ENCODE measurements at regions not wholly inside any gene's neighbourhood (a gene's known extent, or its start where the extent isn't known, plus 50 kb on each side); places are given as distances from the start of the nearest gene placed in this dataset.

DNA sequence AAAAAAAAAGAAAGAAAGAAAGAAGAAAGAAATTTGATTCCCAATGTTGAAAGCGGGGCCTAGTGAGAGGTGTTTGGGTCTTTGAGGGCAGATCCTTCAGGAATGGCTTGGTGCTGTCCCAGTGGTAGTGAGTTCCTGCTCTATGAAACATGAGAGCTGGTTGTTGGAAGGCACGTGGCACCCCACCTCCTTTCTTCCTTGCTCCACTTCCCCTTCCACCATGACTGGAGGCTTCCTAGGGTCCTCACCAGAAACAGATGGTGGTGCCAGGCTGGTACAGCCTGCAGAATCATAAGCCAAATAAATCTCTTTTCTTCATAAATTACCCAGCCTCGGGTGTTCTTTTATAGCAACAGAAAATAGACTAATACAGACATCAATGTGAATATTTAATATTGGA is 147.3 kb upstream of the KCNJ18 start:
- no peak for TF ChIP-seq TRIM28 (IDR thresholded peaks at IDR 0.05; ENCODE audit: borderline replicate concordance, low read length)
- TF ChIP-seq, protein P1, sequence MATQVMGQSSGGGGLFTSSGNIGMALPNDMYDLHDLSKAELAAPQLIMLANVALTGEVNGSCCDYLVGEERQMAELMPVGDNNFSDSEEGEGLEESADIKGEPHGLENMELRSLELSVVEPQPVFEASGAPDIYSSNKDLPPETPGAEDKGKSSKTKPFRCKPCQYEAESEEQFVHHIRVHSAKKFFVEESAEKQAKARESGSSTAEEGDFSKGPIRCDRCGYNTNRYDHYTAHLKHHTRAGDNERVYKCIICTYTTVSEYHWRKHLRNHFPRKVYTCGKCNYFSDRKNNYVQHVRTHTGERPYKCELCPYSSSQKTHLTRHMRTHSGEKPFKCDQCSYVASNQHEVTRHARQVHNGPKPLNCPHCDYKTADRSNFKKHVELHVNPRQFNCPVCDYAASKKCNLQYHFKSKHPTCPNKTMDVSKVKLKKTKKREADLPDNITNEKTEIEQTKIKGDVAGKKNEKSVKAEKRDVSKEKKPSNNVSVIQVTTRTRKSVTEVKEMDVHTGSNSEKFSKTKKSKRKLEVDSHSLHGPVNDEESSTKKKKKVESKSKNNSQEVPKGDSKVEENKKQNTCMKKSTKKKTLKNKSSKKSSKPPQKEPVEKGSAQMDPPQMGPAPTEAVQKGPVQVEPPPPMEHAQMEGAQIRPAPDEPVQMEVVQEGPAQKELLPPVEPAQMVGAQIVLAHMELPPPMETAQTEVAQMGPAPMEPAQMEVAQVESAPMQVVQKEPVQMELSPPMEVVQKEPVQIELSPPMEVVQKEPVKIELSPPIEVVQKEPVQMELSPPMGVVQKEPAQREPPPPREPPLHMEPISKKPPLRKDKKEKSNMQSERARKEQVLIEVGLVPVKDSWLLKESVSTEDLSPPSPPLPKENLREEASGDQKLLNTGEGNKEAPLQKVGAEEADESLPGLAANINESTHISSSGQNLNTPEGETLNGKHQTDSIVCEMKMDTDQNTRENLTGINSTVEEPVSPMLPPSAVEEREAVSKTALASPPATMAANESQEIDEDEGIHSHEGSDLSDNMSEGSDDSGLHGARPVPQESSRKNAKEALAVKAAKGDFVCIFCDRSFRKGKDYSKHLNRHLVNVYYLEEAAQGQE (tag by site-specific recombination; IDR thresholded peaks at IDR 0.05) = no peak
- TF ChIP-seq, protein P2, sequence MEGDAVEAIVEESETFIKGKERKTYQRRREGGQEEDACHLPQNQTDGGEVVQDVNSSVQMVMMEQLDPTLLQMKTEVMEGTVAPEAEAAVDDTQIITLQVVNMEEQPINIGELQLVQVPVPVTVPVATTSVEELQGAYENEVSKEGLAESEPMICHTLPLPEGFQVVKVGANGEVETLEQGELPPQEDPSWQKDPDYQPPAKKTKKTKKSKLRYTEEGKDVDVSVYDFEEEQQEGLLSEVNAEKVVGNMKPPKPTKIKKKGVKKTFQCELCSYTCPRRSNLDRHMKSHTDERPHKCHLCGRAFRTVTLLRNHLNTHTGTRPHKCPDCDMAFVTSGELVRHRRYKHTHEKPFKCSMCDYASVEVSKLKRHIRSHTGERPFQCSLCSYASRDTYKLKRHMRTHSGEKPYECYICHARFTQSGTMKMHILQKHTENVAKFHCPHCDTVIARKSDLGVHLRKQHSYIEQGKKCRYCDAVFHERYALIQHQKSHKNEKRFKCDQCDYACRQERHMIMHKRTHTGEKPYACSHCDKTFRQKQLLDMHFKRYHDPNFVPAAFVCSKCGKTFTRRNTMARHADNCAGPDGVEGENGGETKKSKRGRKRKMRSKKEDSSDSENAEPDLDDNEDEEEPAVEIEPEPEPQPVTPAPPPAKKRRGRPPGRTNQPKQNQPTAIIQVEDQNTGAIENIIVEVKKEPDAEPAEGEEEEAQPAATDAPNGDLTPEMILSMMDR (tag by site-specific recombination; IDR thresholded peaks at IDR 0.05) = no peak
- TF ChIP-seq, protein P3, sequence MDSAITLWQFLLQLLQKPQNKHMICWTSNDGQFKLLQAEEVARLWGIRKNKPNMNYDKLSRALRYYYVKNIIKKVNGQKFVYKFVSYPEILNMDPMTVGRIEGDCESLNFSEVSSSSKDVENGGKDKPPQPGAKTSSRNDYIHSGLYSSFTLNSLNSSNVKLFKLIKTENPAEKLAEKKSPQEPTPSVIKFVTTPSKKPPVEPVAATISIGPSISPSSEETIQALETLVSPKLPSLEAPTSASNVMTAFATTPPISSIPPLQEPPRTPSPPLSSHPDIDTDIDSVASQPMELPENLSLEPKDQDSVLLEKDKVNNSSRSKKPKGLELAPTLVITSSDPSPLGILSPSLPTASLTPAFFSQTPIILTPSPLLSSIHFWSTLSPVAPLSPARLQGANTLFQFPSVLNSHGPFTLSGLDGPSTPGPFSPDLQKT (IDR thresholded peaks at IDR 0.05; ENCODE audit: borderline replicate concordance, low read depth, low read length) = no peak

All from HEK293 (cell line).